ENCODE measurements at regions not wholly inside any gene's neighbourhood (a gene's known extent, or its start where the extent isn't known, plus 50 kb on each side); places are given as distances from the start of the nearest gene placed in this dataset.

DNA sequence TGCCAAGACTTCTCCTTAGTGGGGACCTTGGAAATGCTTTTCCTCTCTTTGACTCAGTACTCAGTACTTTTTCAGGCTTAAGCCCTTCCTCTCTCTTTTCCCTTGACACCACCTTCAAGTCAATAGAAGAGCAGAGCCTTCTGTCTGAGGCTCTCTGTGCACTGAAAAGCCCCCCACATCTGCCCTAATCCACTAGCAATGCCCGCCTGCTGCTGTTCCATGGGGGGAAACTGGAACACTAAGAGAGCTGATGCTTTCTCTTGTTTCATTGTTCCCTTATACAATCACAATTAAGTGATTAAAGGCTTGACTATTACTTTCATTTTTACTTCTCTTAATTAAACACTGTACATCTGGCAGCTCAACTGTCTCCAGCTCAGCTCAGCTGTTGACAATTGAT lies 254.5 kb downstream of the SLITRK6 start:
- TF ChIP-seq Cebpa-rat (IDR thresholded peaks at IDR 0.05) = no peak
- Histone ChIP-seq H3K27ac (no peak overlapping the region), H3K9me3 (replicated peaks in 1 of 11) (peaks cover 12 to 22% (median 18%) of the 10 kb centered on the region in 11 experiments; a peak in 20 of 22 replicates), H3K4me1 (peaks cover 0 to 13% (median 5%) of the 10 kb centered on the region in 10 experiments; a peak in 9 of 20 replicates), H3K4me2 (no peak overlapping the region), H3K27me3 (no peaks in the 10 kb centered on the region), H3K36me3 (no peaks in the 10 kb centered on the region), H3K9ac (no peak overlapping the region), H3K4me3 (no peak overlapping the region), H4K20me1 (no peaks in the 10 kb centered on the region)

DNA sequence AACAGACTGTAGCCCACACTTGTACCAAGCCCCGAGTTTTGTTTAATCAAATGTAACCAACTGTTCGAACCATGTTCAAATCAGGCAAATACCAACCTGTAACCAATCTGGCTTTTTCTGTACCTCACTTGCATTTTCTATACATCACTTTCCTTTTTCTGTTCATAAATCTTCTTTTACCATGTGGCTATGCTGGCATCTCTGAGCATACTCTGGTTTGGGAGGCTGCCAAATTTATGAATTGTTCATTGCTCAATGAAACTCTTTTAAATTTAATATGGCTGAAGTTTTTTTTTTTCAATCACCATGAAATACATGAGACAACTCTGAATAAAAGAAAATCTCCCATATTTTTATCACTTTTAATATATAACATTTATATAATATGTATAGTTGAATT lies 256.1 kb downstream of the SLITRK6 start:
- Histone ChIP-seq H3K4me2 (no peak overlapping the region), H3K36me3 (no peaks in the 10 kb centered on the region), H3K27ac (no peak overlapping the region), H3K4me3 (no peak overlapping the region), H3K4me1 (peaks cover 0 to 13% (median 5%) of the 10 kb centered on the region in 10 experiments; a peak in 9 of 20 replicates), H3K27me3 (no peaks in the 10 kb centered on the region), H3K9me3 (replicated peaks in 1 of 11) (peaks cover under 1 to 7% (median 6%) of the 10 kb centered on the region in 11 experiments; a peak in 11 of 22 replicates), H4K20me1 (no peaks in the 10 kb centered on the region), H3K9ac (no peak overlapping the region)
- no peak for TF ChIP-seq Cebpa-rat (IDR thresholded peaks at IDR 0.05)

DNA sequence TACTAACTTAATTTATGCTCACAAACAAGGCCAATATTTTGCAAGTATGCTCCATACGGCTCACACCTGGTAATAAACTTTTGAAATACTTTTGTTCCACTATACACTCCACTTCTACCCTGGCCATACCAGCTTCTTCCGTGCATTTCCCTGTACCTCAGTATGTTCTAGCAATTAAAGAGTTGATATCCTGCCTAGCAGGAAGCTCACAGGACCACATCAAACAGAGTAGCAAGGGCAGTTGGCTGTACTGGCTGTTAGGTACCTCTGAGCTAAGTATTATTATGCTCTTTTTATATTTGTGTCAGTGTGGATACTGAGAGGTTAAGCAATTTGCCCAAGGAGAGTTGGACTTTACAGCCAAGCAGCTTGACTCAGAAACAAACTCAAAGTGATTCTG lies 257.7 kb downstream of the SLITRK6 start:
- Histone ChIP-seq H4K20me1 (no peaks in the 10 kb centered on the region), H3K27ac (no peak overlapping the region), H3K4me1 (peaks cover 0 to 7% (median 2%) of the 10 kb centered on the region in 10 experiments; a peak in 6 of 20 replicates), H3K9ac (no peak overlapping the region), H3K27me3 (no peaks in the 10 kb centered on the region), H3K4me3 (no peak overlapping the region), H3K36me3 (no peaks in the 10 kb centered on the region), H3K9me3 (replicated peaks in 1 of 11) (no peaks in the 10 kb centered on the region), H3K4me2 (peak overlapping the region in 4 of 11 experiments; percentile 9 to 37 (median 20); a peak in 7 of 22 replicates)
- no peak for TF ChIP-seq Cebpa-rat (IDR thresholded peaks at IDR 0.05)

DNA sequence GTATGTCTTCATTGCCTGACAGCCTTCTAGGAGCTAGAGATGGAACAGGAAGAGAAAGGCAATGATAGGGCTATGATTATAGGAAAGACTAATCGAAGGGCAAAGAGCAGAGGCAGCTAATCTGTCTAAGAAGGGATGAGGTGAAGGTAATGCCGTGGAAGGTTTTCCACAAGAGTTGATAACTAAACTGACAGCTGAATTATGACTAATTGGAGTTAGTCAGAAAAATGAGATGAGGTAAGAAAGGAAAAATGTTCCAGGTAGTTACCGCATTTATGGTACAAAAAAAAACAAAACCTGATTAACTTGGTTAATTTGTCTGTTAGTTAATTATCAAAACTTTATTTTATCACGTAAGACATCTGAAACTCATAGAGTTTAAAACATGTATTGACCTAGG lies 260.3 kb downstream of the SLITRK6 start:
- no peaks in the 10 kb centered on the region for H4K20me1 ChIP-seq

DNA sequence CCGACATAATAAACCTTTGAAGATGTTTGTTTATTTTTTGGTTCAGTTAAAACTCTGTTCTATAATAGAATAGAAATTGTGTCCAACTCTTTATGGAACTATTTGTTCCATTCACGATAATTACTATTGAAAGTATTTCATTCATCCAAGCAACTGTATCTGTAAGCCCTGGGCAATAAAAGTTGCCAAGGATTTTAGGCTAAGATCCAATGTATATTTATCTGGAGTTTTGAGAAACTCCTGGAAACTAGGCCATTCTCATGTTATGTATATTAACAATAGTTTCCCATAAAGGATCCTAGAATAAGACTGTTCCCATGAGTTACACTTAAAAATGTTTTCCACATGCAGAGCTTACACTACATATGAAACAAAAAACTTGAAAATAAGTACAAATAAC lies 261.6 kb downstream of the SLITRK6 start:
- no peak overlapping the region for H3K4me2 ChIP-seq
- H4K20me1 ChIP-seq = no peaks in the 10 kb centered on the region
- no peak for TF ChIP-seq Cebpa-rat (IDR thresholded peaks at IDR 0.05)
- no peaks in the 10 kb centered on the region for H3K27me3 ChIP-seq
- H3K4me1 ChIP-seq = peaks cover 0 to 7% (median 2%) of the 10 kb centered on the region in 10 experiments; a peak in 6 of 20 replicates
- no peaks in the 10 kb centered on the region for H3K36me3 ChIP-seq
- no peak overlapping the region for H3K27ac ChIP-seq
- no peak overlapping the region for H3K9ac ChIP-seq
- H3K9me3 ChIP-seq (replicated peaks in 1 of 11) = no peaks in the 10 kb centered on the region
- no peak overlapping the region for H3K4me3 ChIP-seq

More for the DNA sequence above, 260.3 kb downstream of the SLITRK6 start:
- Histone ChIP-seq H3K9me3 (replicated peaks in 1 of 11) (no peaks in the 10 kb centered on the region), H3K4me3 (no peak overlapping the region), H3K27ac (no peak overlapping the region), H3K4me2 (no peak overlapping the region), H3K36me3 (no peaks in the 10 kb centered on the region), H3K9ac (no peak overlapping the region), H3K27me3 (no peaks in the 10 kb centered on the region), H3K4me1 (peaks cover 0 to 7% (median 2%) of the 10 kb centered on the region in 10 experiments; a peak in 6 of 20 replicates)
- no peak for TF ChIP-seq Cebpa-rat (IDR thresholded peaks at IDR 0.05)

DNA sequence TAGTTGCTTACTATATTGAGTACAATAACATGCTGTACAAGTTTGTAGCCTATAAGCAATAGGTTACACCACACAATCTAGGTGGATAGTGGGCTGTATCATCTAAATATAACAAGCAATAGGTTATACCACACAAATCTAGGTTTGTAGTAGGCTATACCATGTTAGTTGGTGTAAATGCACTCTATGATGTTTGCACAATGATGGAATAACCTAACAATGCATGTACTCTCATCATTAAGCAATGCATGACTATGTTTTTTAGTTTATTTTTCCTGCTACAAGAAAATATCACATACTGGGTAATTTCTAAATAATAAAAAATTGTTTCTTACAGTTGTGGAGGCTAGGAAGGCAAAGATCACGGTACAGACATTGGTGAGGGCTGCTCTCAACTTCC lies 262.5 kb downstream of the SLITRK6 start:
- H3K27ac ChIP-seq = no peak overlapping the region
- no peaks in the 10 kb centered on the region for H3K36me3 ChIP-seq
- peaks cover 0 to 7% (median 2%) of the 10 kb centered on the region in 10 experiments; a peak in 6 of 20 replicates for H3K4me1 ChIP-seq
- H3K27me3 ChIP-seq = no peaks in the 10 kb centered on the region
- H4K20me1 ChIP-seq = no peaks in the 10 kb centered on the region
- H3K4me2 ChIP-seq = no peak overlapping the region
- no peak overlapping the region for H3K9ac ChIP-seq
- TF ChIP-seq Cebpa-rat (IDR thresholded peaks at IDR 0.05) = no peak
- no peak overlapping the region for H3K4me3 ChIP-seq
- no peaks in the 10 kb centered on the region for H3K9me3 ChIP-seq (replicated peaks in 1 of 11)

DNA sequence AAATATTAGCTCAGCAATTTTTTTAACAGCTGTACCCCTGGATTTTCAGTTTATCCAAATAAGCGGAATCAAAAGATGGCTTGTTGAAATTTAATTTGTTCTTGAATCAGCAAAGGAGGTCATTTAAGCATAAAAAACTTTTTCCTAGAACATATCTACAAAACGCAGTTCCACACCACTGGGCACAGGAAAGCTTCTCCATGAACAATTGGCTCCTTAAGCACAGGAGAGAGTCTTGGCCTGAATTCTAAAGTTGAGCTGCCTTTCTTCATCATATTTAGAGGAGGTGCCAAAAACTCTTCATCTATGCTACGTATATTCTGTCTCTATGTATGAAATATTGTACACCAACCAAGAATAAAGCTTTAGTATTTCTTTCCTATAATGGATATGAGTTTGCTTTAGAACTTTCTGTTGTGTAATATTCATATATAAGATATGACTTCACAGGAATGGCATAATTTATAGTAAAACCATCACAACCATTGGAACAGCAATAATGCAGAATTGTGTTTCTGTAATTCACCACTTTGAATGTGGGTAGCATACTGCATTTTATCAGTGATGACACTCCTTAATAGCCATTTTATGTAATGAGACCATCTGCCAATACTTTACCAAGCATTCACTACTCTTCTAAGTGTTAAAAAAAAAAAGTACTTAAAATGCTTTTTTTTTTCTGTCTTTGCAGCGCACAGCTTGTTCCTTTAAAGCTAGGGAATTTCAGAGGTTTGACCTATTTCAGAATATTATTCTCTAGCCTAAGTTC lies 263.7 kb downstream of the SLITRK6 start:
- no peak for TF ChIP-seq Cebpa-rat (IDR thresholded peaks at IDR 0.05)
- Histone ChIP-seq H3K4me3 (no peak overlapping the region), H3K27me3 (no peaks in the 10 kb centered on the region)

DNA sequence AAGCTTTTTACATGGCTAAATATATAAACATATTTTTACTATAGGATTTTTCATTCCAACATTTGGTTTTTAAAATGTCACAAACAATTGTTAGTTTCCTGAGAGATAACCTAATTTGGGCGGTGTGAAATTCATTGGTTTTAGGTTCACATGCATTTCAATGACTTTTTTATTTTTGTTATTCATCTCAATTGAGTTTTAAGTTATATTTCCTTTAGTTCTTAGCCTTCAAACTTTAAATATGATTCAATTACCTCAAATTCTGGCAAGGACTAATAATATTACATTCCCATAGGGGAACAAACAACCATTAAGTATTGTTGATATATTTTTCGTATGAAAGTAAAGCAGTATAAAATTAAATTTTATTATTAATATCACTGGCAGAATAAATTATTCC lies 265.3 kb downstream of the SLITRK6 start:
- no peaks in the 10 kb centered on the region for H3K9me3 ChIP-seq (replicated peaks in 1 of 11)
- H4K20me1 ChIP-seq = no peaks in the 10 kb centered on the region
- H3K27me3 ChIP-seq = no peaks in the 10 kb centered on the region
- H3K9ac ChIP-seq = no peak overlapping the region
- H3K27ac ChIP-seq = no peak overlapping the region
- no peaks in the 10 kb centered on the region for H3K36me3 ChIP-seq
- H3K4me1 ChIP-seq = no peaks in the 10 kb centered on the region
- TF ChIP-seq Cebpa-rat (IDR thresholded peaks at IDR 0.05) = no peak
- H3K4me2 ChIP-seq = no peak overlapping the region
- no peak overlapping the region for H3K4me3 ChIP-seq

More for the DNA sequence above, 263.7 kb downstream of the SLITRK6 start:
- H3K9ac ChIP-seq = no peak overlapping the region
- no peak overlapping the region for H3K27ac ChIP-seq
- no peaks in the 10 kb centered on the region for H3K36me3 ChIP-seq
- H3K4me1 ChIP-seq = no peaks in the 10 kb centered on the region
- H3K4me2 ChIP-seq = no peak overlapping the region
- no peaks in the 10 kb centered on the region for H3K9me3 ChIP-seq (replicated peaks in 1 of 11)
- H4K20me1 ChIP-seq = no peaks in the 10 kb centered on the region

DNA sequence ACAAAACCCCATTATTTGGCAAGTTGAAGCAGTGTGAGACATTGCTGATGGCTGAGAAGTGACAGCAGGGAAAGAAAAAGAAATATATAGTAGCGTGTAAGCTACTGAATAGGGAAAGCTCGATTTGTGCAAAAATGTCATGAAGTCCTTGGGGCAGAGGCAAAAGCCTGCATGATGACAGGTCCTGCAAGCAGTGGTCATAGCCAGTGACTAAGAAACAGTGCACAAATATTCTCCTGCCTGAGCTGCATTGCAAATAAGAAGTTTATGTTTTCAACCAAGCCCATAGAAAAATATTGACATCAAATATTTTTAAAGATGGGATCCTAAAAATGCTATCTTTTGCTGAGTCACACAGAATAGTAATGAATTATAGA lies 270.0 kb downstream of the SLITRK6 start:
- no peak overlapping the region for H3K4me3 ChIP-seq
- no peak for TF ChIP-seq Cebpa-rat (IDR thresholded peaks at IDR 0.05)
- H4K20me1 ChIP-seq = no peaks in the 10 kb centered on the region
- H3K9me3 ChIP-seq (replicated peaks in 1 of 11) = no peaks in the 10 kb centered on the region
- H3K36me3 ChIP-seq = no peaks in the 10 kb centered on the region
- H3K4me1 ChIP-seq = no peaks in the 10 kb centered on the region
- no peak overlapping the region for H3K27ac ChIP-seq
- H3K9ac ChIP-seq = no peak overlapping the region
- H3K4me2 ChIP-seq = no peak overlapping the region
- no peaks in the 10 kb centered on the region for H3K27me3 ChIP-seq

Data from BLaER1 treated with 17β-estradiol and CSF1 and Interleukin-3, amounts not matched to agents 10 nM and 100 nM (cell line).